ENCODE measurements at regions not wholly inside any gene's neighbourhood (a gene's known extent, or its start where the extent isn't known, plus 50 kb on each side); places are given as distances from the start of the nearest gene placed in this dataset.
A peak's percentile ranks its signal among the peaks of the same experiment; 100 is the strongest.

- H3K4me2 ChIP-seq (ENCODE audit: low read depth, low read length): no peak overlapping the region
- H3K27ac ChIP-seq (ENCODE audit: low read length): no peak overlapping the region
- H3K4me3 ChIP-seq (ENCODE audit: low read length): no peak overlapping the region
- no peak for TF ChIP-seq EZH2phosphoT487 (IDR thresholded peaks at IDR 0.05; ENCODE audit: low read length)
- TF ChIP-seq EZH2 (optimal IDR thresholded peaks at IDR 0.05; ENCODE audit: low read depth, low read length): no peak
- peak; percentile 69 for TF ChIP-seq CTCF (IDR thresholded peaks at IDR 0.05; ENCODE audit: low read length)
- H3K4me1 ChIP-seq (ENCODE audit: low read length): no peaks in the 10 kb centered on the region
- no peaks in the 10 kb centered on the region for H3K36me3 ChIP-seq (replicated peaks; ENCODE audit: insufficient read depth, low read length)
- no peak overlapping the region for H2AFZ ChIP-seq (ENCODE audit: low read length)
- no peaks in the 10 kb centered on the region for H4K20me1 ChIP-seq (ENCODE audit: insufficient read depth, low read length)
- H3K9me3 ChIP-seq (replicated peaks; ENCODE audit: insufficient read depth, low read length): no peaks in the 10 kb centered on the region
- H3K27me3 ChIP-seq (replicated peaks; ENCODE audit: insufficient read depth, low read length): no peaks in the 10 kb centered on the region
- no peak overlapping the region for H3K9ac ChIP-seq (ENCODE audit: low read length)
- no peaks in the 10 kb centered on the region for H3K9me2 ChIP-seq (replicated peaks; ENCODE audit: insufficient read depth, low read length)
- H3K79me2 ChIP-seq (ENCODE audit: low read length): no peaks in the 10 kb centered on the region
- no peaks in the 10 kb centered on the region for H3F3A ChIP-seq (ENCODE audit: insufficient read depth, low read length)
- peak; percentile 82 for DNase-seq
Measured at GRCh38 chr7:115851291-115851690, 179.3 kb downstream of the TFEC start.

- Histone ChIP-seq H3K9me3 (replicated peaks; ENCODE audit: insufficient read depth, low read length) (no peaks in the 10 kb centered on the region), H3K27me3 (replicated peaks; ENCODE audit: insufficient read depth, low read length) (no peaks in the 10 kb centered on the region), H3F3A (ENCODE audit: insufficient read depth, low read length) (no peaks in the 10 kb centered on the region), H3K4me3 (ENCODE audit: low read length) (no peak overlapping the region), H4K20me1 (ENCODE audit: insufficient read depth, low read length) (no peaks in the 10 kb centered on the region), H3K9me2 (replicated peaks; ENCODE audit: insufficient read depth, low read length) (no peaks in the 10 kb centered on the region), H3K79me2 (ENCODE audit: low read length) (no peaks in the 10 kb centered on the region), H2AFZ (ENCODE audit: low read length) (no peak overlapping the region), H3K9ac (ENCODE audit: low read length) (no peak overlapping the region), H3K27ac (ENCODE audit: low read length) (no peak overlapping the region), H3K4me2 (ENCODE audit: low read depth, low read length) (no peak overlapping the region), H3K36me3 (replicated peaks; ENCODE audit: insufficient read depth, low read length) (no peaks in the 10 kb centered on the region), H3K4me1 (ENCODE audit: low read length) (no peaks in the 10 kb centered on the region)
- no peak for DNase-seq
- TF ChIP-seq EZH2 (optimal IDR thresholded peaks at IDR 0.05; ENCODE audit: low read depth, low read length): no peak
- TF ChIP-seq CTCF (IDR thresholded peaks at IDR 0.05; ENCODE audit: low read length): no peak
- TF ChIP-seq EZH2phosphoT487 (IDR thresholded peaks at IDR 0.05; ENCODE audit: low read length): no peak
Measured at GRCh38 chr7:115850774-115851173, 179.8 kb downstream of the TFEC start.

GRCh38 chr7:115844857-115845256 lies 185.7 kb downstream of the TFEC start:
- Histone ChIP-seq H3K27ac (ENCODE audit: low read length) (no peak overlapping the region), H2AFZ (ENCODE audit: low read length) (no peak overlapping the region), H3K4me3 (ENCODE audit: low read length) (no peak overlapping the region), H3K79me2 (ENCODE audit: low read length) (no peaks in the 10 kb centered on the region), H3K9me2 (replicated peaks; ENCODE audit: insufficient read depth, low read length) (no peaks in the 10 kb centered on the region), H3K27me3 (replicated peaks; ENCODE audit: insufficient read depth, low read length) (no peaks in the 10 kb centered on the region), H4K20me1 (ENCODE audit: insufficient read depth, low read length) (no peaks in the 10 kb centered on the region), H3K36me3 (replicated peaks; ENCODE audit: insufficient read depth, low read length) (no peaks in the 10 kb centered on the region), H3K4me2 (ENCODE audit: low read depth, low read length) (no peak overlapping the region), H3K9me3 (replicated peaks; ENCODE audit: insufficient read depth, low read length) (no peaks in the 10 kb centered on the region), H3F3A (ENCODE audit: insufficient read depth, low read length) (no peaks in the 10 kb centered on the region), H3K4me1 (ENCODE audit: low read length) (no peaks in the 10 kb centered on the region), H3K9ac (ENCODE audit: low read length) (no peak overlapping the region)
- no peak for TF ChIP-seq CTCF (IDR thresholded peaks at IDR 0.05; ENCODE audit: low read length)
- TF ChIP-seq EZH2 (optimal IDR thresholded peaks at IDR 0.05; ENCODE audit: low read depth, low read length): no peak
- no peak for TF ChIP-seq EZH2phosphoT487 (IDR thresholded peaks at IDR 0.05; ENCODE audit: low read length)
- DNase-seq: no peak
